Testis (tissue), 2 donors: ENCODE measurements at regions not wholly inside any gene's neighbourhood (a gene's known extent, or its start where the extent isn't known, plus 50 kb on each side); places are given as distances from the start of the nearest gene placed in this dataset.

Source experiments
- POLR2A ChIP-seq: fragments of 450-650 bp; IDR thresholded peaks from one replicate; pipeline ENCODE4 v1.6.1; 2017; ENCODE audit warnings: antibody characterized with exemption, mild to moderate bottlenecking, moderate library complexity
- TF ChIP-seq, protein P1 (sequence below), 3 experiments: fragments of 450-650 bp in 2 of 3; fragments of 200-600 bp in 1 of 3; sonication (generic) in 1 of 3; IDR thresholded peaks; one replicate each; pipeline ENCODE4 v1.5.1; 2016 to 2019; ENCODE audit warnings: antibody characterized with exemption in 3 of 3, mild to moderate bottlenecking in 2 of 3, moderate library complexity in 1 of 3

DNA sequence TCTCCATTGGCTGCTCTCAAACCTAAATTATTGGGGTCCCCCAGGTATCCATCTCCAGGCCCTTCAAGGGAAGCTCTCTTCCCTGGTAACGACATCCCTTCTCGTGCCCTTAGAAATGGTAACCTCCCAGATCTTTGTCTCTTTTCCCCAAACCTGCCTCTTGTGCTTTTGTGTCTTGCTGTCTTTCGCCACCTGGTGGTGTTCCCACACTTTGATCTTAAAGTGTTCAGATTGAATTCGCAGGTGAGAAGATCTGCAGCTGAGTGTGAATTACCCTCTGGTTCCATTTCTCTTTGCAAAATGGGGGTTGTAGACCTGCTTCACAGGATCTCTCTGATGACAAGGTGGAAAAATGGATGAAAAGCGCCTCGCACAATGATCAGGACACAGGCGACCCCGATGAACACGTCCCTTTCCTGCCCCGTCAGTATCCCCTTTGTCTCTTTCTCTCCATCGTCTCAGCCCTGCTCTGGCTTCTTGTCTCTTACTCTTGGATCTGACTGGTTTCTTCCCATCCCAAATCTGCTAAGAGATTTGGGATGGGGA, 53.1 kb downstream of the DOP1B start:
- TF ChIP-seq, protein P1, sequence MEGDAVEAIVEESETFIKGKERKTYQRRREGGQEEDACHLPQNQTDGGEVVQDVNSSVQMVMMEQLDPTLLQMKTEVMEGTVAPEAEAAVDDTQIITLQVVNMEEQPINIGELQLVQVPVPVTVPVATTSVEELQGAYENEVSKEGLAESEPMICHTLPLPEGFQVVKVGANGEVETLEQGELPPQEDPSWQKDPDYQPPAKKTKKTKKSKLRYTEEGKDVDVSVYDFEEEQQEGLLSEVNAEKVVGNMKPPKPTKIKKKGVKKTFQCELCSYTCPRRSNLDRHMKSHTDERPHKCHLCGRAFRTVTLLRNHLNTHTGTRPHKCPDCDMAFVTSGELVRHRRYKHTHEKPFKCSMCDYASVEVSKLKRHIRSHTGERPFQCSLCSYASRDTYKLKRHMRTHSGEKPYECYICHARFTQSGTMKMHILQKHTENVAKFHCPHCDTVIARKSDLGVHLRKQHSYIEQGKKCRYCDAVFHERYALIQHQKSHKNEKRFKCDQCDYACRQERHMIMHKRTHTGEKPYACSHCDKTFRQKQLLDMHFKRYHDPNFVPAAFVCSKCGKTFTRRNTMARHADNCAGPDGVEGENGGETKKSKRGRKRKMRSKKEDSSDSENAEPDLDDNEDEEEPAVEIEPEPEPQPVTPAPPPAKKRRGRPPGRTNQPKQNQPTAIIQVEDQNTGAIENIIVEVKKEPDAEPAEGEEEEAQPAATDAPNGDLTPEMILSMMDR (IDR thresholded peaks at IDR 0.05) = no peak
- no peak for TF ChIP-seq POLR2A
